ENCODE measurements at regions not wholly inside any gene's neighbourhood (a gene's known extent, or its start where the extent isn't known, plus 50 kb on each side); places are given as distances from the start of the nearest gene placed in this dataset.

- TF ChIP-seq, protein P1, sequence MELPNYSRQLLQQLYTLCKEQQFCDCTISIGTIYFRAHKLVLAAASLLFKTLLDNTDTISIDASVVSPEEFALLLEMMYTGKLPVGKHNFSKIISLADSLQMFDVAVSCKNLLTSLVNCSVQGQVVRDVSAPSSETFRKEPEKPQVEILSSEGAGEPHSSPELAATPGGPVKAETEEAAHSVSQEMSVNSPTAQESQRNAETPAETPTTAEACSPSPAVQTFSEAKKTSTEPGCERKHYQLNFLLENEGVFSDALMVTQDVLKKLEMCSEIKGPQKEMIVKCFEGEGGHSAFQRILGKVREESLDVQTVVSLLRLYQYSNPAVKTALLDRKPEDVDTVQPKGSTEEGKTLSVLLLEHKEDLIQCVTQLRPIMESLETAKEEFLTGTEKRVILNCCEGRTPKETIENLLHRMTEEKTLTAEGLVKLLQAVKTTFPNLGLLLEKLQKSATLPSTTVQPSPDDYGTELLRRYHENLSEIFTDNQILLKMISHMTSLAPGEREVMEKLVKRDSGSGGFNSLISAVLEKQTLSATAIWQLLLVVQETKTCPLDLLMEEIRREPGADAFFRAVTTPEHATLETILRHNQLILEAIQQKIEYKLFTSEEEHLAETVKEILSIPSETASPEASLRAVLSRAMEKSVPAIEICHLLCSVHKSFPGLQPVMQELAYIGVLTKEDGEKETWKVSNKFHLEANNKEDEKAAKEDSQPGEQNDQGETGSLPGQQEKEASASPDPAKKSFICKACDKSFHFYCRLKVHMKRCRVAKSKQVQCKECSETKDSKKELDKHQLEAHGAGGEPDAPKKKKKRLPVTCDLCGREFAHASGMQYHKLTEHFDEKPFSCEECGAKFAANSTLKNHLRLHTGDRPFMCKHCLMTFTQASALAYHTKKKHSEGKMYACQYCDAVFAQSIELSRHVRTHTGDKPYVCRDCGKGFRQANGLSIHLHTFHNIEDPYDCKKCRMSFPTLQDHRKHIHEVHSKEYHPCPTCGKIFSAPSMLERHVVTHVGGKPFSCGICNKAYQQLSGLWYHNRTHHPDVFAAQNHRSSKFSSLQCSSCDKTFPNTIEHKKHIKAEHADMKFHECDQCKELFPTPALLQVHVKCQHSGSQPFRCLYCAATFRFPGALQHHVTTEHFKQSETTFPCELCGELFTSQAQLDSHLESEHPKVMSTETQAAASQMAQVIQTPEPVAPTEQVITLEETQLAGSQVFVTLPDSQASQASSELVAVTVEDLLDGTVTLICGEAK (IDR thresholded peaks at IDR 0.05; ENCODE audit: borderline replicate concordance) = no peak
Observed at GRCh38 chr1:10895621-10896020, 99.2 kb upstream of the CASZ1 start (continued).

DNA sequence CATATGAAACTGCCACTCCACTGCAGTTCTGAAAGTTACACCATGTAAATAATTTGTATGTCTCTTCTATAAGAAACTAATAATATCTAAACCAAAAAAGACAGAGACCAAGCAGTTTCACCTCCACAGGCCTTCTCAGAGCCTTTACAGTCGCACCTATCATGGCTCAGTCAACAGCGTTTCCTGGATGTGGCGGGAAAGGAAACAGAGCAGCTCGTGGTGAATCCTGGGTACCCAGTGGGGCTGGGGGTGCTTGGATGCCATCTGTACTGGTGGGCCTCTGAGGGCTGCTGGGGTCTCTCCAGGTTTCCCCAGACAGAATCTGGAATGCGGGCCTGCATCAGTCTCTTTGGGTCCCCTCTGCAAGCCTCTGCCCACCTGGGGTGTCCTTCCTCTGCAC is 100.2 kb upstream of the CASZ1 start:
- Histone ChIP-seq H3K9me3 (replicated peaks; ENCODE audit: control insufficient read depth, insufficient read depth, low read length) (no peaks in the 10 kb centered on the region), H3K79me2 (ENCODE audit: control insufficient read depth, insufficient read depth, low read length) (no peaks in the 10 kb centered on the region), H3K9ac (ENCODE audit: control insufficient read depth, insufficient read depth, low read length) (no peak overlapping the region), H3K4me2 (ENCODE audit: control insufficient read depth, insufficient read depth) (no peak overlapping the region), H3K27me3 (replicated peaks in 1 of 2; ENCODE audit: control insufficient read depth in 2 of 2, insufficient read depth in 2 of 2, low read length in 1 of 2) (peaks cover 0 to 1% of the 10 kb centered on the region in 2 experiments; a peak in 1 of 4 replicates), H4K20me1 (ENCODE audit: control insufficient read depth, insufficient read depth) (no peaks in the 10 kb centered on the region; the same call in 1 of the 2 replicates), H2AFZ (ENCODE audit: control insufficient read depth, low read depth, low read length) (no peak overlapping the region), H3K4me3 (no peak overlapping the region), H3K36me3 (ENCODE audit: control insufficient read depth in 2 of 2, insufficient read depth in 2 of 2, low read length in 1 of 2) (no peaks in the 10 kb centered on the region), H3K4me1 (ENCODE audit: control insufficient read depth, insufficient read depth, low read length) (no peaks in the 10 kb centered on the region), H3K27ac (ENCODE audit: control insufficient read depth, insufficient read depth) (no peak overlapping the region)
- TF ChIP-seq NR2F1 (conservative IDR thresholded peaks at IDR 0.05) = no peak
- no peak for TF ChIP-seq NRF1 (conservative IDR thresholded peaks at IDR 0.05; ENCODE audit: low read depth, low read length)
- TF ChIP-seq SIN3A (IDR thresholded peaks at IDR 0.05; ENCODE audit: low read depth, low read length) = no peak
- TF ChIP-seq, protein P2, sequence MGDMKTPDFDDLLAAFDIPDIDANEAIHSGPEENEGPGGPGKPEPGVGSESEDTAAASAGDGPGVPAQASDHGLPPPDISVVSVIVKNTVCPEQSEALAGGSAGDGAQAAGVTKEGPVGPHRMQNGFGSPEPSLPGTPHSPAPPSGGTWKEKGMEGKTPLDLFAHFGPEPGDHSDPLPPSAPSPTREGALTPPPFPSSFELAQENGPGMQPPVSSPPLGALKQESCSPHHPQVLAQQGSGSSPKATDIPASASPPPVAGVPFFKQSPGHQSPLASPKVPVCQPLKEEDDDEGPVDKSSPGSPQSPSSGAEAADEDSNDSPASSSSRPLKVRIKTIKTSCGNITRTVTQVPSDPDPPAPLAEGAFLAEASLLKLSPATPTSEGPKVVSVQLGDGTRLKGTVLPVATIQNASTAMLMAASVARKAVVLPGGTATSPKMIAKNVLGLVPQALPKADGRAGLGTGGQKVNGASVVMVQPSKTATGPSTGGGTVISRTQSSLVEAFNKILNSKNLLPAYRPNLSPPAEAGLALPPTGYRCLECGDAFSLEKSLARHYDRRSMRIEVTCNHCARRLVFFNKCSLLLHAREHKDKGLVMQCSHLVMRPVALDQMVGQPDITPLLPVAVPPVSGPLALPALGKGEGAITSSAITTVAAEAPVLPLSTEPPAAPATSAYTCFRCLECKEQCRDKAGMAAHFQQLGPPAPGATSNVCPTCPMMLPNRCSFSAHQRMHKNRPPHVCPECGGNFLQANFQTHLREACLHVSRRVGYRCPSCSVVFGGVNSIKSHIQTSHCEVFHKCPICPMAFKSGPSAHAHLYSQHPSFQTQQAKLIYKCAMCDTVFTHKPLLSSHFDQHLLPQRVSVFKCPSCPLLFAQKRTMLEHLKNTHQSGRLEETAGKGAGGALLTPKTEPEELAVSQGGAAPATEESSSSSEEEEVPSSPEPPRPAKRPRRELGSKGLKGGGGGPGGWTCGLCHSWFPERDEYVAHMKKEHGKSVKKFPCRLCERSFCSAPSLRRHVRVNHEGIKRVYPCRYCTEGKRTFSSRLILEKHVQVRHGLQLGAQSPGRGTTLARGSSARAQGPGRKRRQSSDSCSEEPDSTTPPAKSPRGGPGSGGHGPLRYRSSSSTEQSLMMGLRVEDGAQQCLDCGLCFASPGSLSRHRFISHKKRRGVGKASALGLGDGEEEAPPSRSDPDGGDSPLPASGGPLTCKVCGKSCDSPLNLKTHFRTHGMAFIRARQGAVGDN (IDR thresholded peaks at IDR 0.05) = no peak
- no peak for TF ChIP-seq CBX3 (IDR thresholded peaks at IDR 0.05; ENCODE audit: borderline replicate concordance, low read depth)
- FAIRE-seq (no peak), DNase-seq (ENCODE audit: low read depth, low spot score) (no peak), ATAC-seq (no peak; the same call in 2 of the 3 replicates)
- intact Hi-C loops (cut with micrococcal nuclease; ENCODE audit: unreplicated experiment) = no loop called here
- CTCF ChIA-PET = no interaction called here
- in situ Hi-C loops (cut with MboI) = no loop called here
- POLR2A ChIA-PET = no interaction called here
- RAD21 ChIA-PET (ENCODE audit: unreplicated experiment) = no interaction called here
- WGBS (ENCODE audit: insufficient coverage, insufficient replicate concordance, low lambda C conversion rate, missing lambda C conversion rate) = 25% methylated on average over 5 of the region's 5 CpGs
- no TSS peak for BruUV-seq (replicated peaks)
- SMC1A ChIA-PET (ENCODE audit: uncharacterized antibody, unreplicated experiment) = no interaction called here

Measured in GM12878 (cell line).